A549 (cell line): ENCODE measurements at regions not wholly inside any gene's neighbourhood (a gene's known extent, or its start where the extent isn't known, plus 50 kb on each side); places are given as distances from the start of the nearest gene placed in this dataset.

ENCODE experiments used
- CBX8 ChIP-seq: fragments of 200-600 bp; sonication (generic); IDR thresholded peaks from 2 replicates; pipeline ENCODE4 v1.6.1; 2016
- CHD2 ChIP-seq: fragments of 150-350 bp; IDR thresholded peaks from 2 replicates; pipeline ENCODE4 v1.6.1; 2014; ENCODE audit warnings: low read length; ENCODE audit not compliant: partially characterized antibody
- CTCF ChIP-seq: fragments of >200 bp; sonication (Bioruptor Twin); formaldehyde crosslinking; IDR thresholded peaks from 3 replicates; pipeline ENCODE4 v1.5.1; 2016
- EP300 ChIP-seq, 2 experiments: fragments of >200 bp; sonication (Bioruptor Twin); formaldehyde crosslinking; IDR thresholded peaks; 2 replicates in 1 of 2; 3 replicates in 1 of 2; pipeline ENCODE4 v1.6.1; 2016 to 2017
- GATA3 ChIP-seq: IDR thresholded peaks from 2 replicates; pipeline ENCODE4 v1.6.1; 2012; ENCODE audit warnings: borderline replicate concordance
- NPAS2 ChIP-seq: fragments of 250-450 bp; sonication (Bioruptor Pico); IDR thresholded peaks from 2 replicates; pipeline ENCODE4 v1.8.0; 2022; ENCODE audit warnings: mild to moderate bottlenecking, moderate library complexity, borderline replicate concordance
- PBX3 ChIP-seq: IDR thresholded peaks from 2 replicates; pipeline ENCODE4 v1.6.1; 2012
- POLR2A ChIP-seq: IDR thresholded peaks from 2 replicates; pipeline ENCODE4 v1.6.1; 2012; ENCODE audit warnings: mild to moderate bottlenecking, low read length
- TF ChIP-seq, protein P1 (sequence below): fragments of 450-650 bp; IDR thresholded peaks from 2 replicates; pipeline ENCODE4 v1.6.1; 2014; ENCODE audit warnings: antibody characterized with exemption

GRCh38 chr12:74647256-74647655 is 109.6 kb downstream of the ATXN7L3B start:
- TF ChIP-seq PBX3 (no peak), POLR2A (no peak), CHD2 (no peak), CBX8 (no peak), NPAS2 (CRISPR knock-in tag) (no peak), EP300 (IDR thresholded peaks at IDR 0.05) (no peak), GATA3 (no peak), CTCF (no peak)
- TF ChIP-seq, protein P1, sequence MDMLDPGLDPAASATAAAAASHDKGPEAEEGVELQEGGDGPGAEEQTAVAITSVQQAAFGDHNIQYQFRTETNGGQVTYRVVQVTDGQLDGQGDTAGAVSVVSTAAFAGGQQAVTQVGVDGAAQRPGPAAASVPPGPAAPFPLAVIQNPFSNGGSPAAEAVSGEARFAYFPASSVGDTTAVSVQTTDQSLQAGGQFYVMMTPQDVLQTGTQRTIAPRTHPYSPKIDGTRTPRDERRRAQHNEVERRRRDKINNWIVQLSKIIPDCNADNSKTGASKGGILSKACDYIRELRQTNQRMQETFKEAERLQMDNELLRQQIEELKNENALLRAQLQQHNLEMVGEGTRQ, result no peak
